Islet of Langerhans (tissue), 1 donor: ENCODE measurements at regions not wholly inside any gene's neighbourhood (a gene's known extent, or its start where the extent isn't known, plus 50 kb on each side); places are given as distances from the start of the nearest gene placed in this dataset.

Source experiments
- FAIRE-seq: peaks from one replicate; lab custom pipeline; 2011; peaks lifted over from hg19 to GRCh38; lab: Jason Lieb, UNC

GRCh38 chr1:36675931-36676562 lies 193.3 kb upstream of the CSF3R start:
- FAIRE-seq, result no peak

- FAIRE-seq, result no peak
Observed at GRCh38 chr1:36675106-36675505, 192.4 kb upstream of the CSF3R start.

- no peak for FAIRE-seq
Observed at GRCh38 chr1:36673202-36673601, 190.5 kb upstream of the CSF3R start.

GRCh38 chr1:36669262-36669661 lies 186.5 kb upstream of the CSF3R start:
- FAIRE-seq, result no peak

- no peak for FAIRE-seq
Observed at GRCh38 chr1:36667836-36668235, 185.1 kb upstream of the CSF3R start.

GRCh38 chr1:36667256-36667655 lies 184.5 kb upstream of the CSF3R start:
- FAIRE-seq, result no peak

- FAIRE-seq, result no peak
Observed at GRCh38 chr1:36665478-36666080, 182.9 kb upstream of the CSF3R start.

GRCh38 chr1:36664571-36665287 lies 182.0 kb upstream of the CSF3R start:
- peak; percentile 36 for FAIRE-seq

GRCh38 chr1:36663772-36664430 lies 181.2 kb upstream of the CSF3R start:
- no peak for FAIRE-seq

GRCh38 chr1:36658838-36659237 lies 176.1 kb upstream of the CSF3R start:
- FAIRE-seq, result no peak

- no peak for FAIRE-seq
Observed at GRCh38 chr1:36657826-36658225, 175.1 kb upstream of the CSF3R start.

GRCh38 chr1:36656838-36657237 lies 174.1 kb upstream of the CSF3R start:
- FAIRE-seq, result no peak

GRCh38 chr1:36656271-36656670 lies 173.6 kb upstream of the CSF3R start:
- no peak for FAIRE-seq

- FAIRE-seq, result no peak
Observed at GRCh38 chr1:36654586-36654985, 171.9 kb upstream of the CSF3R start.

GRCh38 chr1:36653850-36654249 lies 171.1 kb upstream of the CSF3R start:
- no peak for FAIRE-seq

GRCh38 chr1:36652586-36652985 lies 169.9 kb upstream of the CSF3R start:
- FAIRE-seq, result no peak

- FAIRE-seq, result no peak
Observed at GRCh38 chr1:36652011-36652410, 169.3 kb upstream of the CSF3R start.

GRCh38 chr1:36651176-36651910 lies 168.6 kb upstream of the CSF3R start:
- FAIRE-seq, result no peak

- peak; percentile 87 for FAIRE-seq
Observed at GRCh38 chr1:36650200-36651065, 167.7 kb upstream of the CSF3R start.

GRCh38 chr1:36645867-36646266 lies 163.2 kb upstream of the CSF3R start:
- FAIRE-seq, result no peak

- FAIRE-seq, result no peak
Observed at GRCh38 chr1:36644556-36644955, 161.8 kb upstream of the CSF3R start.
